ENCODE measurements at regions not wholly inside any gene's neighbourhood (a gene's known extent, or its start where the extent isn't known, plus 50 kb on each side); places are given as distances from the start of the nearest gene placed in this dataset.

DNA sequence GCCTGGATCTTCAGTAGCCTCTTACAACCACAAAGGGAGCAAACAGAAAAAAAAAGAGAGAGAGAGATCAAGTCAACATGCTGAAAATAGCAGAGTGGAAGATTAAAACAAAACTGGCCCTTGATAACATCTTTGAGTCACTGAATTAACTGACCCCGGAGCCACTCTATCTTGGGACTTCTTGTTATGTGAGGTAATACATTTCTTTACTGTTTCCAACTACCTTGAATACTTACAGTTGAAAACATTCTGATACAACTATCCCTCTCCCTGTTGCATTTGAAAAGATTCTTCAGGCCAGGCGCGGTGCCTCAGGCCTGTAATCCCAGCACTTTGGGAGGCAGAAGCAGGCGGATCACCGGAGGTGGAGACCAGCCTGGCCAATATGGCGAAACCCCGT, 208.1 kb downstream of the MEMO1 start:
- no peak for TF ChIP-seq CTCF (IDR thresholded peaks at IDR 0.05)
- TF ChIP-seq POLR2A (IDR thresholded peaks at IDR 0.05) = no peak
- TF ChIP-seq POLR2AphosphoS5 (IDR thresholded peaks at IDR 0.05; ENCODE audit: insufficient read depth in 1 of 2, low read depth in 1 of 2) = no peak

All from vagina (tissue), 2 donors.